ENCODE measurements at regions not wholly inside any gene's neighbourhood (a gene's known extent, or its start where the extent isn't known, plus 50 kb on each side); places are given as distances from the start of the nearest gene placed in this dataset.

DNA sequence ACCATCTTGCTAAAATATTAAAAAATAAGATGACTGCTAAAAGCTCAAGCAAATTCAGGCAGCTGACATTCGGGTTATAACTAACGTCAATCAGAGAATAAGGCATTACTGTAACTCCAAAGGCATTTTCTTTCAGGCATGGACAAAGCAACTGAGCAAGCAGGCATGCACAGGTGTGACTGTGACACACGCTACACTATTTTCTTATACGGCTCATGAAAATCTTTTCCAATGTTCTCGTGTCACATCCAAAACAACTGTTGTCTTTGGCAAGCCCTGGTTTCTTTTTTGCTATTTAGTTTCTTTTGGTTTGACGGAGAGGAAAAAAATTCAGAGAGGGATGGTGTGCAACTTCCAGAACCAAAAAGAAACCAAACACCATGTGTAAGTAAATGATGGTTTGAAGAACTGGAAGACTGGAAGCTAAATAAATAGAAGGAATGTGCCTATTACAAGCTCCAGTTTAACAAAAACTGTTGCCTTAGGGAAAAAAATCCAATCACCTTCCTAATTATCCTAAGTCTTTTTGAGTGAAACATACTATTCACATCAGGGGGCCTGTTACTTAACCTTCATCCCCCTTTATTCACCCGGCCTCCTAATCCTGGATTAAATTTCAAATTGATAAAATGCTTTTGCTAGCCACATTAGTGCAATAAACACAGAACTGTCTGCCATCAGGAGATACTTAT lies 277.6 kb downstream of the PSAT1 start:
- DNase-seq (ENCODE audit: low read depth) = no peak
- ChIA-PET CTCF (no interaction called here), POLR2A (no interaction called here)
- no peaks in the 10 kb centered on the region for H3K36me3 ChIP-seq (ENCODE audit: control insufficient read depth, insufficient read depth, low read length)
- TF ChIP-seq, protein P1, sequence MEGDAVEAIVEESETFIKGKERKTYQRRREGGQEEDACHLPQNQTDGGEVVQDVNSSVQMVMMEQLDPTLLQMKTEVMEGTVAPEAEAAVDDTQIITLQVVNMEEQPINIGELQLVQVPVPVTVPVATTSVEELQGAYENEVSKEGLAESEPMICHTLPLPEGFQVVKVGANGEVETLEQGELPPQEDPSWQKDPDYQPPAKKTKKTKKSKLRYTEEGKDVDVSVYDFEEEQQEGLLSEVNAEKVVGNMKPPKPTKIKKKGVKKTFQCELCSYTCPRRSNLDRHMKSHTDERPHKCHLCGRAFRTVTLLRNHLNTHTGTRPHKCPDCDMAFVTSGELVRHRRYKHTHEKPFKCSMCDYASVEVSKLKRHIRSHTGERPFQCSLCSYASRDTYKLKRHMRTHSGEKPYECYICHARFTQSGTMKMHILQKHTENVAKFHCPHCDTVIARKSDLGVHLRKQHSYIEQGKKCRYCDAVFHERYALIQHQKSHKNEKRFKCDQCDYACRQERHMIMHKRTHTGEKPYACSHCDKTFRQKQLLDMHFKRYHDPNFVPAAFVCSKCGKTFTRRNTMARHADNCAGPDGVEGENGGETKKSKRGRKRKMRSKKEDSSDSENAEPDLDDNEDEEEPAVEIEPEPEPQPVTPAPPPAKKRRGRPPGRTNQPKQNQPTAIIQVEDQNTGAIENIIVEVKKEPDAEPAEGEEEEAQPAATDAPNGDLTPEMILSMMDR (IDR thresholded peaks at IDR 0.05; ENCODE audit: insufficient read depth, low read depth, low read length) = no peak
- no peak overlapping the region for H3K4me3 ChIP-seq (ENCODE audit: low read depth, low read length)
- H3K27me3 ChIP-seq (ENCODE audit: control insufficient read depth, insufficient read depth, low read length) = no peaks in the 10 kb centered on the region

DNA sequence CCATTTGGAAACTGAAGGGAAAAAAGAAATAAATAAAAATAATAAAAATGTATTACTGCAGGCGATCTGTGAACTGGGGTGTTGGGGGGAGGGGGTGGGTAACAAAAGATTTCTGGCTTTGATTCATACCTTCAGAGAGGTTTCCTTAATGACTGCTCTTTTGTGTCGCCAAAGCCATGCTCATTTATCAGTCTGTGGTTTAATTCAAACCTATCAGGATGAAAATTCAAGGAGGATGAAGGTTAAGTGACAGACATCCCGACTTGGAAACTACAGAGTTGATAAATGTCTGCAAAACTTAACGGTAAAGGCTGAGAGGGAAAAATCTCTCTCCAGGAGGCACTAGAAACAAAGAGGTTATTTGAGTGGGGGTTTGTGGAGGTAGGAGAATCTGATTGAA lies 278.2 kb downstream of the PSAT1 start:
- CTCF ChIA-PET = no interaction called here
- Histone ChIP-seq H3K27me3 (ENCODE audit: control insufficient read depth, insufficient read depth, low read length) (no peaks in the 10 kb centered on the region), H3K36me3 (ENCODE audit: control insufficient read depth, insufficient read depth, low read length) (no peaks in the 10 kb centered on the region), H3K4me3 (ENCODE audit: low read depth, low read length) (no peak overlapping the region)
- no peak for DNase-seq (ENCODE audit: low read depth)
- POLR2A ChIA-PET = no interaction called here
- TF ChIP-seq, protein P1 (IDR thresholded peaks at IDR 0.05; ENCODE audit: insufficient read depth, low read depth, low read length) = no peak

DNA sequence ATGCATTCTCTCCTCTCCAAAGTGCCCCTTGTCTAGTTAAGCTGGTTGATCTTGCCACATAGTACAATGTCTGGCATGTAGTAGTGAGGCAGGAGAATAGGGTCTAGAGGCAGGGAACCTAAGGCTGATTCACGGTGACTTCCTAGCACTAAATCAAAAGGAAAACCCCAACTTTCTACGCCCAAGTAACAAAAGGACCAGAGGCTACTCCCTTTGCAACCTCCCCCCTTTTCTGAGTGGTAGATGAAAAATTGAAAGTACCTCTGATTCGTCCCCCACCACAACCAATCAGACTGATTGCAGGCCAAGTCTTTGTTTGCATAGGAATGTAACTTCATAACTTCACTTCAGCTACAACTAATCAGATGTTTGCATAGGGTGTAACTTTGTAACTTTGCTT lies 278.8 kb downstream of the PSAT1 start:
- Histone ChIP-seq H3K4me3 (ENCODE audit: low read depth, low read length) (no peak overlapping the region), H3K36me3 (ENCODE audit: control insufficient read depth, insufficient read depth, low read length) (no peaks in the 10 kb centered on the region), H3K27me3 (ENCODE audit: control insufficient read depth, insufficient read depth, low read length) (no peaks in the 10 kb centered on the region)
- TF ChIP-seq, protein P1 (IDR thresholded peaks at IDR 0.05; ENCODE audit: insufficient read depth, low read depth, low read length) = no peak
- ChIA-PET CTCF (no interaction called here), POLR2A (no interaction called here)
- DNase-seq (ENCODE audit: low read depth) = no peak

DNA sequence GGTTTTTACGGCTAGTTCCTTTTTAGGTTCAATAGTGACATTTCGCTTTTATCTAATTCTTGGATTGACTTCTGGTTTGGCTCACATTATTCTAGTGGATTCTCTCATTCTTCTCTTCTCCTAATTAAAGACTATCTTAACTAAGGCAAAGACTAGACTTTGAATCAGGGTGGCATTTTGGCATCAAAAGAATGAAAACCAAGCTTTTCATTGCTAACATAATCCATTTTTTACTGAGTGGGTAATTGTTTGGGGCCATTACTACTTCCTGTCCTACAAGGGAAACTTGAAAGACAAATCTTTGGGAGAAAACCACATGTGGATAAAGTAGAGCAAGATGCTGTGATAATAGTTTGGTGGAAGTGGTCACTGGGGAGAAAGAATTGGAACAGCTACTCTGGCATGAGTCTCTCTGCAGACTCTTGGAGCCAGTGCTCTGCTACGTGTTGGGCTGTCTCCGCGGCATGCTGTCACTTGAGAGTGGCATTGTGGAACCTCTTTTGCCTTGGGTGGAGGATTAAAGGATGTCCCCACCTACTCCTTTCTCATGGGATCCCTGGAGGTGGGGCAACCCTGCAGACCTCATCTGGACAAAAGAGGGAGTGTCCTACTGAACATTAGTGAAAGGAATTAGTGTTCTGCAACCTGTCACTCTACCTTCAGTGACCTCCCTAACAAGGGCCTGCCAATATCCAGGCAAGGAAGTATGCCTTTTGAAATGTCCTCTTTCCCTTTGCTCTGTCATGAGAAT lies 280.4 kb downstream of the PSAT1 start:
- no peak for DNase-seq (ENCODE audit: low read depth)
- H3K4me3 ChIP-seq (ENCODE audit: low read depth, low read length) = no peak overlapping the region
- TF ChIP-seq, protein P1 (IDR thresholded peaks at IDR 0.05; ENCODE audit: insufficient read depth, low read depth, low read length) = no peak
- ChIA-PET POLR2A (no interaction called here), CTCF (interaction anchor here (1.5 kb wide), 1 partner anchor 137 kb away, joined by 4 read pairs; no protein-coding TSS in a partner anchor)
- no peaks in the 10 kb centered on the region for H3K36me3 ChIP-seq (ENCODE audit: control insufficient read depth, insufficient read depth, low read length)
- no peaks in the 10 kb centered on the region for H3K27me3 ChIP-seq (ENCODE audit: control insufficient read depth, insufficient read depth, low read length)

DNA sequence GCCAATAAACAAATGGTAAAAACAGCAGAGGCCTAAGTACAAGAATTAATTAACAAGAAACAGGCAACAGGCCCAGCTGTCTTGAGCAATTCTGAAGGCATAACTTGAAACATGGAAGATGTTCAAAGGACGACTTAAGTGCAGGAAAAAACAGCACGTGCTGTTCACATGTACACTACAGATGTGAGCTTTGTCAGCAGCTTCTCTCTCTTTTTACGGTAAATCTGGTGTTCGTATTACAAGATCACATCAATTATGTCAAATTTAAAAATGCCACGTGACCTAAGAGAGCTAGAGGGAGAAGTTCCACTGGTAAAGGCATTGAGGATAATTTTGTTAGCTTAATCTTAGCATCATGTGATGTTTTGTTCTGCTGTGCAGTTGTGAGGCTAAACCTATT lies 281.1 kb downstream of the PSAT1 start:
- TF ChIP-seq, protein P1 (IDR thresholded peaks at IDR 0.05; ENCODE audit: insufficient read depth, low read depth, low read length) = no peak
- CTCF ChIA-PET = interaction anchor here (0.7 to 1.5 kb wide), 2 partner anchors 13 to 138 kb away, joined by 3 to 4 read pairs; no protein-coding TSS in a partner anchor

More for the DNA sequence above, 281.1 kb downstream of the PSAT1 start:
- H3K36me3 ChIP-seq (ENCODE audit: control insufficient read depth, insufficient read depth, low read length) = no peaks in the 10 kb centered on the region
- no peak overlapping the region for H3K4me3 ChIP-seq (ENCODE audit: low read depth, low read length)
- DNase-seq (ENCODE audit: low read depth) = no peak
- POLR2A ChIA-PET = no interaction called here
- H3K27me3 ChIP-seq (ENCODE audit: control insufficient read depth, insufficient read depth, low read length) = no peaks in the 10 kb centered on the region

Data from BJ (cell line).